ENCODE measurements at regions not wholly inside any gene's neighbourhood (a gene's known extent, or its start where the extent isn't known, plus 50 kb on each side); places are given as distances from the start of the nearest gene placed in this dataset.

GRCh38 chrX:25383196-25383595 lies 367.4 kb upstream of the ARX start:
- Mint-ChIP-seq H3K4me3 (no peak overlapping the region), H3K27me3 (no peaks in the 10 kb centered on the region), H3K9me3 (no peaks in the 10 kb centered on the region), H3K36me3 (ENCODE audit: low read depth) (no peaks in the 10 kb centered on the region), H3K4me1 (no peaks in the 10 kb centered on the region), H3K27ac (no peak overlapping the region)
- ChIA-PET POLR2A (no interaction called here), CTCF (no interaction called here)
- TF ChIP-seq CTCF (IDR thresholded peaks at IDR 0.05): no peak
- no peak for ATAC-seq (ENCODE audit: low read depth)
- intact Hi-C loops (cut with micrococcal nuclease): no loop called here
- DNase-seq: no peak

DNA sequence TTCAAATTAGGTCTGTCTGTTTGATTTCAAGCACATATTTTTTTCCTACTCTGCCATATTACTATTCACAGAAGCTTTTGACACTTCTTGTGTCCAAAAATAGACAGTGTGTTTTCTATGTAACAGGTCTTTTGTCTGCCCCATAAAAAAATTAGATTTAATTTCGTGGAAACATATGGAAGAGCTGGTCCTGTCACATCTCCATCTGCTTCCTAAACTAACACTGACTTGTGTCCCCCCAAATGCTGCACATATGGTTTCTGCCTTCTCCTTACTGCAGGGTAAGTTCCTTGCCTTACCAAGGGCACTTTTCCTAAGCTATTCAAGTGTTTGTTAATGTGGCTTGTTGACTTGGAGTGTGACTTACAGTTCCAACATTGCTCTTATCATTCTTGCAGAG lies 340.7 kb upstream of the ARX start:
- Mint-ChIP-seq H3K27me3 (no peaks in the 10 kb centered on the region), H3K4me3 (no peak overlapping the region), H3K4me1 (no peaks in the 10 kb centered on the region), H3K27ac (no peak overlapping the region), H3K36me3 (ENCODE audit: low read depth) (no peaks in the 10 kb centered on the region), H3K9me3 (peaks cover 5% of the 10 kb centered on the region)
- DNase-seq (no peak), ATAC-seq (ENCODE audit: low read depth) (no peak)
- TF ChIP-seq CTCF (IDR thresholded peaks at IDR 0.05): no peak
- intact Hi-C loops (cut with micrococcal nuclease): no loop called here
- ChIA-PET CTCF (no interaction called here), POLR2A (no interaction called here)

- H3K27ac Mint-ChIP-seq: no peak overlapping the region
- intact Hi-C loops (cut with micrococcal nuclease): no loop called here
- POLR2A ChIA-PET: no interaction called here
Measured at GRCh38 chrX:25344161-25344936, 328.6 kb upstream of the ARX start.

GRCh38 chrX:25343060-25343459 lies 327.3 kb upstream of the ARX start:
- DNase-seq (no peak), ATAC-seq (ENCODE audit: low read depth) (no peak)
- no peak for TF ChIP-seq CTCF (IDR thresholded peaks at IDR 0.05)
- intact Hi-C loops (cut with micrococcal nuclease): no loop called here
- ChIA-PET POLR2A (no interaction called here), CTCF (no interaction called here)
- Mint-ChIP-seq H3K27me3 (no peaks in the 10 kb centered on the region), H3K27ac (no peak overlapping the region), H3K36me3 (ENCODE audit: low read depth) (no peaks in the 10 kb centered on the region), H3K4me3 (no peak overlapping the region), H3K4me1 (no peaks in the 10 kb centered on the region), H3K9me3 (peaks cover 2% of the 10 kb centered on the region)

More at GRCh38 chrX:25344161-25344936, 328.6 kb upstream of the ARX start:
- Mint-ChIP-seq H3K4me1 (no peaks in the 10 kb centered on the region), H3K36me3 (ENCODE audit: low read depth) (no peaks in the 10 kb centered on the region), H3K9me3 (peaks cover 2% of the 10 kb centered on the region), H3K4me3 (no peak overlapping the region), H3K27me3 (no peaks in the 10 kb centered on the region)
- CTCF ChIA-PET: no interaction called here
- no peak for TF ChIP-seq CTCF (IDR thresholded peaks at IDR 0.05)
- ATAC-seq (ENCODE audit: low read depth): no peak
- no peak for DNase-seq

DNA sequence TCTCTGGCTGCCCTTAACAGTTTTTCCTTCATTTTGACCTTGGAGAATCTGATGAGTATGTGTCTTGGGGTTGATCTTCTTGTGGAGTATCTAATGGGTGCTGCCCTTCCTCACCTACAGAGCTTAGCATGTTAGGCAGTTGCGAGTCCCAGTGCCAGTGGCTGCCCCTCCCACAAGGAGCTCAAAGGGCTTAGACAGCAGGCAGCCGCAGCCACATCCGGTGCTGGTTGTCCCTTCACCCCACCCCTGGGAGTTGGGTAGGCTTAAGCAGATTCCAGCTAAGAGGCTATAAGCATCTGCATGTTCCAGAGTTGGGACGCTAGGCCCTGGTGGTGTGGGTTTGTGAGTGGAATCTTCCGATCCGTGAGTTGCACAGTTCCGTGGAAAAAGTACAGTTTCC lies 322.1 kb upstream of the ARX start:
- no peak overlapping the region for H3K27ac Mint-ChIP-seq
- H3K4me1 Mint-ChIP-seq: no peaks in the 10 kb centered on the region
- ATAC-seq (ENCODE audit: low read depth) (no peak), DNase-seq (no peak)
- no peaks in the 10 kb centered on the region for H3K27me3 Mint-ChIP-seq
- CTCF ChIA-PET: no interaction called here
- POLR2A ChIA-PET: no interaction called here
- intact Hi-C loops (cut with micrococcal nuclease): no loop called here
- H3K36me3 Mint-ChIP-seq (ENCODE audit: low read depth): no peaks in the 10 kb centered on the region
- no peak overlapping the region for H3K4me3 Mint-ChIP-seq
- no peak for TF ChIP-seq CTCF (IDR thresholded peaks at IDR 0.05)
- peaks cover 2% of the 10 kb centered on the region for H3K9me3 Mint-ChIP-seq

All from activated B cell treated with CpG ODN at 0.5 μM for 24 hours (primary cell).